ENCODE measurements at regions not wholly inside any gene's neighbourhood (a gene's known extent, or its start where the extent isn't known, plus 50 kb on each side); places are given as distances from the start of the nearest gene placed in this dataset.
"Not testable (repeated sequence)": the region's sequence is repeated elsewhere in the genome, so short reads cannot be mapped to it uniquely, and the experiment has no call there.

- H3K27me3 ChIP-seq (ENCODE audit: insufficient read depth, low read length, poor library complexity, severe bottlenecking); H3K36me3 ChIP-seq (ENCODE audit: insufficient read depth, low read length); H3K4me1 ChIP-seq (ENCODE audit: insufficient read depth, low read length, poor library complexity, severe bottlenecking); H3K9ac ChIP-seq (ENCODE audit: low read depth, low read length, poor library complexity, severe bottlenecking); H3K9me3 ChIP-seq (ENCODE audit: insufficient read depth, low read depth, low read length); H3K79me2 ChIP-seq (ENCODE audit: insufficient read depth, low read length); H3F3A ChIP-seq (ENCODE audit: low read depth); H3K9me2 ChIP-seq (replicated peaks; ENCODE audit: low read depth, low read length); H3K4me3 ChIP-seq (ENCODE audit: low read length, poor library complexity, severe bottlenecking); H2AFZ ChIP-seq (ENCODE audit: low read length); H3K4me2 ChIP-seq (ENCODE audit: low read depth, low read length, poor library complexity, severe bottlenecking); H4K20me1 ChIP-seq (ENCODE audit: insufficient read depth, low read length, poor library complexity, severe bottlenecking): not testable (repeated sequence)
Observed at GRCh38 chr10:22119575-22119974, 98.2 kb downstream of the EBLN1 start.

- Histone ChIP-seq H4K20me1 (ENCODE audit: insufficient read depth, low read length, poor library complexity, severe bottlenecking) (no peaks in the 10 kb centered on the region), H3K79me2 (ENCODE audit: insufficient read depth, low read length) (no peaks in the 10 kb centered on the region), H3K9me3 (ENCODE audit: insufficient read depth, low read depth, low read length) (no peaks in the 10 kb centered on the region), H3K9me2 (replicated peaks; ENCODE audit: low read depth, low read length) (no peaks in the 10 kb centered on the region), H3K4me1 (ENCODE audit: insufficient read depth, low read length, poor library complexity, severe bottlenecking) (no peaks in the 10 kb centered on the region), H3K4me3 (ENCODE audit: low read length, poor library complexity, severe bottlenecking) (no peak overlapping the region), H3K4me2 (ENCODE audit: low read depth, low read length, poor library complexity, severe bottlenecking) (no peak overlapping the region), H3K27me3 (ENCODE audit: insufficient read depth, low read length, poor library complexity, severe bottlenecking) (no peaks in the 10 kb centered on the region), H3K36me3 (ENCODE audit: insufficient read depth, low read length) (no peaks in the 10 kb centered on the region), H3F3A (ENCODE audit: low read depth) (no peaks in the 10 kb centered on the region), H3K9ac (ENCODE audit: low read depth, low read length, poor library complexity, severe bottlenecking) (no peak overlapping the region), H2AFZ (ENCODE audit: low read length) (no peak overlapping the region)
- no peak for TF ChIP-seq EZH2phosphoT487 (IDR thresholded peaks at IDR 0.05; ENCODE audit: borderline replicate concordance)
- TF ChIP-seq, protein P1, sequence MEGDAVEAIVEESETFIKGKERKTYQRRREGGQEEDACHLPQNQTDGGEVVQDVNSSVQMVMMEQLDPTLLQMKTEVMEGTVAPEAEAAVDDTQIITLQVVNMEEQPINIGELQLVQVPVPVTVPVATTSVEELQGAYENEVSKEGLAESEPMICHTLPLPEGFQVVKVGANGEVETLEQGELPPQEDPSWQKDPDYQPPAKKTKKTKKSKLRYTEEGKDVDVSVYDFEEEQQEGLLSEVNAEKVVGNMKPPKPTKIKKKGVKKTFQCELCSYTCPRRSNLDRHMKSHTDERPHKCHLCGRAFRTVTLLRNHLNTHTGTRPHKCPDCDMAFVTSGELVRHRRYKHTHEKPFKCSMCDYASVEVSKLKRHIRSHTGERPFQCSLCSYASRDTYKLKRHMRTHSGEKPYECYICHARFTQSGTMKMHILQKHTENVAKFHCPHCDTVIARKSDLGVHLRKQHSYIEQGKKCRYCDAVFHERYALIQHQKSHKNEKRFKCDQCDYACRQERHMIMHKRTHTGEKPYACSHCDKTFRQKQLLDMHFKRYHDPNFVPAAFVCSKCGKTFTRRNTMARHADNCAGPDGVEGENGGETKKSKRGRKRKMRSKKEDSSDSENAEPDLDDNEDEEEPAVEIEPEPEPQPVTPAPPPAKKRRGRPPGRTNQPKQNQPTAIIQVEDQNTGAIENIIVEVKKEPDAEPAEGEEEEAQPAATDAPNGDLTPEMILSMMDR (conservative IDR thresholded peaks at IDR 0.05; ENCODE audit: low read length), result no peak
Observed at GRCh38 chr10:22111705-22112104, 106.1 kb downstream of the EBLN1 start.

- TF ChIP-seq, protein P1 (conservative IDR thresholded peaks at IDR 0.05; ENCODE audit: low read length), result no peak
- no peak for TF ChIP-seq EZH2phosphoT487 (IDR thresholded peaks at IDR 0.05; ENCODE audit: borderline replicate concordance)
- Histone ChIP-seq H3K36me3 (ENCODE audit: insufficient read depth, low read length) (no peaks in the 10 kb centered on the region), H3K9ac (ENCODE audit: low read depth, low read length, poor library complexity, severe bottlenecking) (no peak overlapping the region)
Observed at GRCh38 chr10:22111260-22111659, 106.6 kb downstream of the EBLN1 start.

GRCh38 chr10:22110761-22111160, 107.1 kb downstream of the EBLN1 start:
- H3K79me2 ChIP-seq (ENCODE audit: insufficient read depth, low read length), result no peaks in the 10 kb centered on the region
- H3K9me3 ChIP-seq (ENCODE audit: insufficient read depth, low read depth, low read length), result no peaks in the 10 kb centered on the region
- H3K36me3 ChIP-seq (ENCODE audit: insufficient read depth, low read length), result no peaks in the 10 kb centered on the region
- no peak overlapping the region for H2AFZ ChIP-seq (ENCODE audit: low read length)
- TF ChIP-seq, protein P1 (conservative IDR thresholded peaks at IDR 0.05; ENCODE audit: low read length), result no peak
- TF ChIP-seq EZH2phosphoT487 (IDR thresholded peaks at IDR 0.05; ENCODE audit: borderline replicate concordance), result no peak
- H3K4me3 ChIP-seq (ENCODE audit: low read length, poor library complexity, severe bottlenecking), result no peak overlapping the region
- H3K4me2 ChIP-seq (ENCODE audit: low read depth, low read length, poor library complexity, severe bottlenecking), result no peak overlapping the region
- no peaks in the 10 kb centered on the region for H4K20me1 ChIP-seq (ENCODE audit: insufficient read depth, low read length, poor library complexity, severe bottlenecking)
- H3K4me1 ChIP-seq (ENCODE audit: insufficient read depth, low read length, poor library complexity, severe bottlenecking), result no peaks in the 10 kb centered on the region
- no peaks in the 10 kb centered on the region for H3F3A ChIP-seq (ENCODE audit: low read depth)
- no peak overlapping the region for H3K9ac ChIP-seq (ENCODE audit: low read depth, low read length, poor library complexity, severe bottlenecking)
- no peaks in the 10 kb centered on the region for H3K27me3 ChIP-seq (ENCODE audit: insufficient read depth, low read length, poor library complexity, severe bottlenecking)
- H3K9me2 ChIP-seq (replicated peaks; ENCODE audit: low read depth, low read length), result no peaks in the 10 kb centered on the region

More at GRCh38 chr10:22111260-22111659, 106.6 kb downstream of the EBLN1 start:
- Histone ChIP-seq H4K20me1 (ENCODE audit: insufficient read depth, low read length, poor library complexity, severe bottlenecking) (no peaks in the 10 kb centered on the region), H2AFZ (ENCODE audit: low read length) (no peak overlapping the region), H3K9me3 (ENCODE audit: insufficient read depth, low read depth, low read length) (no peaks in the 10 kb centered on the region), H3K27me3 (ENCODE audit: insufficient read depth, low read length, poor library complexity, severe bottlenecking) (no peaks in the 10 kb centered on the region), H3K4me1 (ENCODE audit: insufficient read depth, low read length, poor library complexity, severe bottlenecking) (no peaks in the 10 kb centered on the region), H3K4me3 (ENCODE audit: low read length, poor library complexity, severe bottlenecking) (no peak overlapping the region), H3F3A (ENCODE audit: low read depth) (no peaks in the 10 kb centered on the region), H3K9me2 (replicated peaks; ENCODE audit: low read depth, low read length) (no peaks in the 10 kb centered on the region), H3K4me2 (ENCODE audit: low read depth, low read length, poor library complexity, severe bottlenecking) (no peak overlapping the region), H3K79me2 (ENCODE audit: insufficient read depth, low read length) (no peaks in the 10 kb centered on the region)
